LoVo (cell line): ENCODE measurements at regions not wholly inside any gene's neighbourhood (a gene's known extent, or its start where the extent isn't known, plus 50 kb on each side); places are given as distances from the start of the nearest gene placed in this dataset.
A peak's percentile ranks its signal among the peaks of the same experiment; 100 is the strongest.

Experiments used
- DNase-seq: peaks from one replicate; pipeline ENCODE4 v3.0.0-alpha.2; 2016; ENCODE audit warnings: low spot score

DNA sequence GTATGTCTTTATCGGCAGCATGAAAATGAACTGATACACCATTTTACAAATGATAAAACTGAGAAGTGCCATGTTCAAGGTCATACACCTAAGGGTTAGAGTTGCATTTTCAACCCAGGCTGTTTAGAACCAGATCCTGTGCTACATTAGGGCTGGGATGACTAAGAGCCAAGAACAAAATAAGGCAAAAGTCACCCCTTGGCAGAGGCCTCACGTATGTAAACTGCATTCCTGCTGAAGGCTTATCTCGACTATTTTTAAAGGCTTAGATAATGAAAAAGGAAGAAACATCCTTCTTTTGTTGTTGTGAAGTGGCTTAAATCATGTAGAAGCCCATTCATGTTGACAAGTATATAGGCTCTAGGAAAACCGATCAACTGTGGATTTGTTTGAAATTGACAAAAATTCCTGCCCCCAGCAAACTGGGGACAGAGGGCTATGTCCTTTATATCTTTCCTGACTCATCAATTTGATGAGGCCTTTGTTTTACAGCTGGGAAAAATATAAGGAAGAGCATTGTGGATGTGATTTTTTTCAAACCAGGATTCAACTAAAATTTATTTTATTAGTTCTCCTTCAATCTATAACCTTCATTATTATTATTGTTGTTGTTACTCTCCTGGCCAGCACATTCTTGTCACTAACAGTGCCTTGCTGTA lies 196.5 kb downstream of the SNX18 start:
- DNase-seq: no peak

DNA sequence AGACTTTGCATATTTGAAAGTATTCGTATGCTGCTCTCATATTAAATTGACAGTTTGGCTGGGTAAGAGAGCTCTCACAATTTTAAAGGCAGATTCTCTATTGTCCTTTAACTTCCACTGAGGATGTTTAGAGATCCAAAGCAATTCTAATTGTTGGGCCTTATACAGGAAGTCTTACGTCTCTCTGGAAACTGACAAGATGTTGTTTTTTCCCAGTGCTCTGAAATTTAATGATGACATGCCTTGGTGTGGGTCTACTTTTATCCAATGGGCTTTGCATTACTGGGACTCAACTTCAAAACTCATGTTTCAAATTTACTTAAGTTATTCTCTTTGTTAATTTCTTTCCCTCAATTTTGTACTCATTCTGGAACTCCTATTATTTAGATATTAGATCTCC lies 191.5 kb downstream of the SNX18 start:
- DNase-seq: no peak

GRCh38 chr5:54707841-54708240 lies 190.3 kb downstream of the SNX18 start:
- DNase-seq: no peak

GRCh38 chr5:54705994-54706653 lies 188.6 kb downstream of the SNX18 start:
- no peak for DNase-seq

DNA sequence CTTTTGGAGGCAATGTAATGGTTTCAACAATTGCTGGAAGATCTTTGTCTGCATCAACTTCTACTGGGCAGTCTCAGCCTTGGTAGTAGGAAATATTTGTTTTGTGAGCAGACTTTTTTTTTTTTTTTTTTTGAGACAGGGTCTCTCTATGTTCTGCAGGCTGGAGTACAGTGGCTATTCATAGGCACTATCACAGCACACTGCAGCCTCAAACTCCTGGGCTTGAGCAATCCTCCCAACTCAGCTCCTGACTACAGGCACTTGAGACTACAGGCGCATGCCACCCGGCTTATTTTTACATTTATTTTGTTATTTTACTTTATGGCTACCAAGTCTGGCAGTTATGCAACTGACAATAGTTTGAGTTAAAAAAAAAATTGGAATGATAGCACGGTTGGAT lies 187.3 kb downstream of the SNX18 start:
- no peak for DNase-seq

DNA sequence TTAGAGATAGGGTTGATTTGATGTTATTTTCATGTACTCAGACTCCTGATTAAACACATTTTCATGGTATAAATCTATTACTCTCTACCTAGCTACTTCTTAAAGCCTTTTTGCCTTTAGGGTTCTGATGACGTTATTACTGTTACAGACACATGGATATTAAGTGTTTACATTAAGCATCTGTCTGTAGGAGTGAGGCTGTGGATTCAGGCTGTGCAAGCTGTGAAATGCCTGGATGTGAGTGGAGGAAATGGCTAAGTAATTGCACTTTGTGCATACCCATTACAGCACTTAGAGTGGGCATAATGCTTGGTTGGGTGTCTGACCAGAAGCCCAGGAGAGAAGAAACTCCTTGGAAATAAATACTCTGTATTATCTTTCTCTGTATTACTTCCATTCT lies 186.8 kb downstream of the SNX18 start:
- no peak for DNase-seq

DNA sequence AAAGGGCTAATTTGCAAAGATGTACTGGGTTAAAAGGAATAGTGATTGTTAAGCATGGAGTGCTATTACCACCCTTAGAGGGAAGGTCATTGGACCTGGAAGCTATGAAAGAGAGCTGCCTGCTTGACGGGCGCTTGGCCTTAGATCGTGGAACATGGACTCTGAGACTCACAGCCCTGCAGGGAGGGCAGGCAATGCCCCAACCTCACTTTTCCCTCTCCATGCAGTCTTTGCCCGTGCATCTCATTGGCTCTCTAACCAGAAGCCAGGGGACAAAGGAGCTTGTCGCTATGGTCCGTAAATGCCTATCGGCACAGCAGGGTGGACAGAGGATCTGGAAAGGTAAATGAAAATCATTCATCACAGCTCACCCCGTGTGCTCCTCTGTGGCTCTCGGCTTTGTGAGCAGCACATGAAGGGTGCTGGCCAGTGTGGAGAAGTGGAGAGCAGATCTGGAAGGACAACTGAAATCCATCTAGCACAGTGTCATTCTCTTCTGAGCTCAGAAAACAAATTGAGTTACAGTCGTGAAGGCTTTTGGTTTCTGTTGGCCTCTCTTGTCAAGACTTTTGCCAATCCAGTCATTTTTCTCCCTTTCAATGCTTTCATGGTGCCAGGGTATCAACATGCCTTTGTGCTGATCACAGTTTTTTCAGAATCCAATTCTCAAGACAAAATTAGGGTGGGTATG lies 186.2 kb downstream of the SNX18 start:
- no peak for DNase-seq

- no peak for DNase-seq
These were observed 185.6 kb downstream of the SNX18 start for GRCh38 chr5:54703133-54703532.

GRCh38 chr5:54702470-54702869 lies 184.9 kb downstream of the SNX18 start:
- DNase-seq: no peak

DNA sequence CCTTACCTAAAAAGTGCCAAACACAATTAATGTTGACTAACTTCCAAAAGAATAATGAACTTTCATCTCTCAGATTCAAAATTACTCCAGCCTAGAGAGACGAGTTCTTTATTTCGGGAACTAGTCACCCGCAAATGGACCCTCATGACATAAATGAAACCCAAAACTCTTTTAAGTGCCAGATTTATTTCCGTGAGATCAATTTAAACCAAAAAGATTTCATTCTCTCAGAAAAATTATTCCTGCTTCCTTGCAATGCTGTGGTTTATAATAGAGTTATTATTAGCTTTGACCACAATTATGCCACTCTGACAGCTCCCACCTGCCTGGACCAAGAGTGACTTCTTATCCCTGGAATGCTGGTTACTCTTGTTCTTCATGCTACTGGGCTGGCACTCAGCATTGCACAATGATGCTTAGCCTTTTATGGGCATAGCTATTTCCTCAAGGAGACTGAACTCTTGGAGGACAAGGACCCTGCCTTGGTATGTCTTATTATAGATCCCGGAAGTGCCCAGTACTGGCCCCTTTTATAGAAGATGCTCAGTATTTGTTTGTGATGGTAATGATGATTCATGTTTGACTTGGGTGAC lies 183.5 kb downstream of the SNX18 start:
- peak; percentile 60 for DNase-seq

- no peak for DNase-seq
These were observed 179.4 kb downstream of the SNX18 start for GRCh38 chr5:54696931-54697330.

DNA sequence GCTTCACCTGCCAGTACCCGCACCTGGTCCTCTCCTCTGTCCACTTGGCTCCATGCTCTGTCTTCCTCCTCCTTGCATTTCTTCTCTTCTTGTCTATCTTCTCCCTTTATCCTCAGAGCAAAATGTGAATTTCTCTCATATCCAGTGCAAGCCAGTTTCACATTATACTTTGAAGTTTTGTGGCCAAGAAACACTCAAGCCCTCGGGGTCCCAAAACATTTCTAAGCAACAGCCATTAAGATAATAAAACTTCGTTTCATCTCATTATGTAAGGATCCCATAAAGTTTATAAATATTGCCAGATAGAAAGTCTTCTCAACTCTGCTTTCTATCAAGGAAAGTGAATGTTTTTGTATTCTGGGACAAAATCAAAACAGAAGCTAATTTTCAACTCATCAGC lies 178.8 kb downstream of the SNX18 start:
- DNase-seq: no peak

GRCh38 chr5:54695198-54695966 lies 177.8 kb downstream of the SNX18 start:
- DNase-seq: no peak

DNA sequence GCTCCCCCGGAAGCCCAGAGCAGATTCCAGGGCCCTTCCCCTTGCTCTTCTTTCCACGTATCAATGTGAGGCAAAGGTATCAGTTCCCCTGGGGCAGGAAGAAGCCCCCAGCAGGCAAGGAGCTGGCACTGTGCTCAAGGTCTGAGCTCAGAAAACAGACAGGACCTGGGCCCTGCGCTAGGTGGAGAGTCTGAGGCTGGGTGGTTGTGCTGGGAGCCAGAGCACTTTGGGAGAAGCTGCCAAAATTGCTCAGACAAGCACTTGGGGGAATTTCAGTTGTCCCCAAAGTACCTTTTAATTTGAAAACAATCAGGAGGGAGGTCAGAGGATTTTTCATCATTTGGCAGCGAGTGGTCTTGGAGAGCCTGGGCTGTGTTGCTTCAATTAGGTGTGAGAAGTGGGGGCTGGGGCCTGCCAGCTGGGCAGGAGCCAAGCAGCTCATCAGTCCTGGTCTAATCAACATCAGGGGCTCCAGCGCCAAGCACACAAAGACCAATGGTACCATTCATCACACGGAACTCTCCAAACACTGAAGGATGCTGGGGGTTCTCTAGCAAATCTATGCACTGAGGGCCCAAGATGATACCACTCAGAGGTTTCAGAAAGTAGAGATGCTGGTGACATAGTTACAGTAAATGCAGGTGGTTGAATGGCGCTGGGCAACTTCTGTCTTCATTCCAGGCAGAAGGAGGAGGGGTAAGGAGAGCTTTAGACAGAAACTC lies 176.5 kb downstream of the SNX18 start:
- DNase-seq: no peak

GRCh38 chr5:54692631-54693030 lies 175.1 kb downstream of the SNX18 start:
- no peak for DNase-seq

GRCh38 chr5:54691656-54692055 lies 174.1 kb downstream of the SNX18 start:
- no peak for DNase-seq

- DNase-seq: no peak
These were observed 172.1 kb downstream of the SNX18 start for GRCh38 chr5:54689411-54690251.

GRCh38 chr5:54680998-54681397 lies 163.4 kb downstream of the SNX18 start:
- DNase-seq: no peak

GRCh38 chr5:54679686-54680085 lies 162.1 kb downstream of the SNX18 start:
- DNase-seq: no peak

DNA sequence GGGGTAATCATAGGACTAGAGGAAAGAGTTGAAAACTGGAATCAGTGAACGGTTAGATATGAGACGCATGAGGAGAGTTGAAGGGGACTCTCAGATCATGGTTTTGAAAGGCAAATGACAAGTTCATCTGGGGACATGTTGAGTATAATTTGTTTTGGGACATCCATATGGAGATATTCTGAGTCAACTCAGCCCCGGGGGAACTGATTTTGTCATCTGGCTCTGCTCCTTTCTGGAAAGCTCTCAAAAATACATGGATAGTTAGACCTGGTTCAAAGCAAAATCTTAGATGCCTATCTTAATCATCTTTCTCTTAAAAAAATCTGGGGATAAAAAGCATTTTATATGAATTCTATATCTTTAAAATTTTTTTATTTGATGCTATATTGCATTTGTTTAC lies 161.2 kb downstream of the SNX18 start:
- no peak for DNase-seq
